GM23248 (cell line): ENCODE measurements at regions not wholly inside any gene's neighbourhood (a gene's known extent, or its start where the extent isn't known, plus 50 kb on each side); places are given as distances from the start of the nearest gene placed in this dataset.

Experiments used
- DNase-seq: peaks from one replicate; pipeline ENCODE4 v3.0.0-alpha.2; 2015
- H2AFZ ChIP-seq: fragments of 200-600 bp; sonication (generic); 2 replicates; pipeline ENCODE4 v1.6.1; 2016; ENCODE audit warnings: antibody characterized with exemption
- H3F3A ChIP-seq: fragments of 200-600 bp; sonication (generic); 2 replicates; pipeline ENCODE4 v1.6.1; 2016; ENCODE audit warnings: mild to moderate bottlenecking, antibody characterized with exemption, mixed run types; ENCODE audit not compliant: insufficient read depth
- H3K27ac ChIP-seq: fragments of 200-600 bp; sonication (generic); 2 replicates; pipeline ENCODE4 v1.5.1; 2016; ENCODE audit warnings: mild to moderate bottlenecking
- H3K27me3 ChIP-seq: fragments of 200-600 bp; sonication (generic); replicated peaks from 2 replicates; pipeline ENCODE4 v1.6.1; 2016; ENCODE audit warnings: mild to moderate bottlenecking; ENCODE audit not compliant: insufficient read depth
- H3K36me3 ChIP-seq: fragments of 200-600 bp; sonication (generic); 2 replicates; pipeline ENCODE4 v1.6.1; 2016; ENCODE audit warnings: low read depth, mild to moderate bottlenecking
- H3K4me1 ChIP-seq: fragments of 200-600 bp; sonication (generic); 2 replicates; pipeline ENCODE4 v1.6.1; 2016; ENCODE audit warnings: mild to moderate bottlenecking; ENCODE audit not compliant: insufficient read depth
- H3K4me2 ChIP-seq: fragments of 200-600 bp; sonication (generic); one replicate; pipeline ENCODE4 v1.6.1; 2016; ENCODE audit warnings: mild to moderate bottlenecking; ENCODE audit not compliant: unreplicated experiment
- H3K4me3 ChIP-seq: fragments of 200-600 bp; sonication (generic); 2 replicates; pipeline ENCODE4 v1.5.1; 2016; ENCODE audit warnings: mild to moderate bottlenecking
- H3K79me2 ChIP-seq: fragments of 200-600 bp; sonication (generic); 2 replicates; pipeline ENCODE4 v1.6.1; 2016; ENCODE audit warnings: mild to moderate bottlenecking; ENCODE audit not compliant: insufficient read depth
- H3K9ac ChIP-seq: fragments of 200-600 bp; sonication (generic); 2 replicates; pipeline ENCODE4 v1.6.1; 2016; ENCODE audit warnings: mild to moderate bottlenecking
- H3K9me2 ChIP-seq: fragments of 200-600 bp; sonication (generic); 2 replicates; pipeline ENCODE4 v1.6.1; 2016; ENCODE audit warnings: mixed run types, mild to moderate bottlenecking, moderate library complexity; ENCODE audit not compliant: insufficient read depth
- H3K9me3 ChIP-seq: fragments of 200-600 bp; sonication (generic); one replicate; pipeline ENCODE4 v1.6.1; 2017; ENCODE audit warnings: low read depth
- H4K20me1 ChIP-seq: fragments of 200-600 bp; sonication (generic); 2 replicates; pipeline ENCODE4 v1.6.0; 2016; ENCODE audit not compliant: insufficient read depth
- EZH2 ChIP-seq: fragments of 200-600 bp; sonication (generic); IDR thresholded peaks from 2 replicates; pipeline ENCODE4 v1.6.1; 2018; ENCODE audit warnings: antibody characterized with exemption, mild to moderate bottlenecking; ENCODE audit not compliant: insufficient read depth, poor library complexity, severe bottlenecking
- EZH2phosphoT487 ChIP-seq: fragments of 200-600 bp; sonication (generic); IDR thresholded peaks from 2 replicates; pipeline ENCODE4 v1.6.1; 2018; ENCODE audit warnings: antibody characterized with exemption, moderate library complexity, mild to moderate bottlenecking, low read depth; ENCODE audit not compliant: insufficient read depth
- WGBS, 2 experiments: methylation state at CpG; one replicate each; pipeline ENCODE4 v1.1.6; 2015 to 2017; ENCODE audit warnings: low lambda C conversion rate in 2 of 2, low coverage in 1 of 2; ENCODE audit errors: missing lambda C conversion rate in 2 of 2; 5-methylcytosine and 5-hydroxymethylcytosine counted together
- in situ Hi-C: fragments of 300-500 bp; cut with MboI; formaldehyde crosslinking; loops from 2 replicates; pipeline ENCODE4 v1.15.0; 2020

- no peak overlapping the region for H2AFZ ChIP-seq
These were observed 188.1 kb downstream of the SLITRK5 start for GRCh38 chr13:87859261-87859660.

GRCh38 chr13:87867426-87867825 is 196.3 kb downstream of the SLITRK5 start:
- H2AFZ ChIP-seq = no peak overlapping the region
- no peak overlapping the region for H3K4me3 ChIP-seq
- TF ChIP-seq EZH2phosphoT487 (no peak), EZH2 (no peak)
- H3K27ac ChIP-seq = no peak overlapping the region
- H3K9me2 ChIP-seq = no peaks in the 10 kb centered on the region
- no peaks in the 10 kb centered on the region for H4K20me1 ChIP-seq
- H3K36me3 ChIP-seq = no peaks in the 10 kb centered on the region
- no peak overlapping the region for H3K9ac ChIP-seq
- in situ Hi-C loops = no loop called here
- H3F3A ChIP-seq = no peaks in the 10 kb centered on the region
- no peak for DNase-seq
- no peaks in the 10 kb centered on the region for H3K4me1 ChIP-seq
- H3K79me2 ChIP-seq = no peaks in the 10 kb centered on the region
- WGBS, 2 experiments = 37 to 39% methylated on average over 3 of the region's 3 CpGs
- no peak overlapping the region for H3K4me2 ChIP-seq
- no peaks in the 10 kb centered on the region for H3K27me3 ChIP-seq
- H3K9me3 ChIP-seq = no peaks in the 10 kb centered on the region

More at GRCh38 chr13:87859261-87859660, 188.1 kb downstream of the SLITRK5 start:
- DNase-seq = no peak
- TF ChIP-seq EZH2 (no peak), EZH2phosphoT487 (no peak)
- H3K4me2 ChIP-seq = no peak overlapping the region
- WGBS, 2 experiments = 27 to 28% methylated on average over 4 of the region's 4 CpGs
- no peaks in the 10 kb centered on the region for H3K9me3 ChIP-seq
- no peak overlapping the region for H3K9ac ChIP-seq
- H3K79me2 ChIP-seq = no peaks in the 10 kb centered on the region
- H4K20me1 ChIP-seq = no peaks in the 10 kb centered on the region
- H3K9me2 ChIP-seq = no peaks in the 10 kb centered on the region
- no peaks in the 10 kb centered on the region for H3F3A ChIP-seq
- H3K27me3 ChIP-seq = no peaks in the 10 kb centered on the region
- no peak overlapping the region for H3K27ac ChIP-seq
- no peak overlapping the region for H3K4me3 ChIP-seq
- in situ Hi-C loops = no loop called here
- no peaks in the 10 kb centered on the region for H3K36me3 ChIP-seq
- no peaks in the 10 kb centered on the region for H3K4me1 ChIP-seq

- TF ChIP-seq EZH2 (no peak), EZH2phosphoT487 (no peak)
- H3K9me2 ChIP-seq = no peaks in the 10 kb centered on the region
- 19 to 26% methylated on average over 2 of the region's 2 CpGs for WGBS, 2 experiments
- H4K20me1 ChIP-seq = no peaks in the 10 kb centered on the region
- H3K9me3 ChIP-seq = no peaks in the 10 kb centered on the region
- no peaks in the 10 kb centered on the region for H3K27me3 ChIP-seq
- no peaks in the 10 kb centered on the region for H3K79me2 ChIP-seq
- no peak for DNase-seq
- no peaks in the 10 kb centered on the region for H3F3A ChIP-seq
- H3K36me3 ChIP-seq = no peaks in the 10 kb centered on the region
- no peak overlapping the region for H3K4me2 ChIP-seq
- H3K4me1 ChIP-seq = no peaks in the 10 kb centered on the region
- H3K9ac ChIP-seq = no peak overlapping the region
- no peak overlapping the region for H3K4me3 ChIP-seq
- in situ Hi-C loops = no loop called here
- no peak overlapping the region for H2AFZ ChIP-seq
- no peak overlapping the region for H3K27ac ChIP-seq
These were observed 197.6 kb downstream of the SLITRK5 start for GRCh38 chr13:87868731-87869130.

- H3K79me2 ChIP-seq = no peaks in the 10 kb centered on the region
- H4K20me1 ChIP-seq = no peaks in the 10 kb centered on the region
- H3K9me2 ChIP-seq = no peaks in the 10 kb centered on the region
- no peak overlapping the region for H3K9ac ChIP-seq
- no peak overlapping the region for H3K4me3 ChIP-seq
- no peak for TF ChIP-seq EZH2phosphoT487
- no peak for TF ChIP-seq EZH2
- no peak overlapping the region for H3K4me2 ChIP-seq
- WGBS, 2 experiments = 14 to 18% methylated on average over 2 of the region's 2 CpGs
- H3K27ac ChIP-seq = no peak overlapping the region
- in situ Hi-C loops = no loop called here
- no peak overlapping the region for H2AFZ ChIP-seq
- no peaks in the 10 kb centered on the region for H3K36me3 ChIP-seq
- no peaks in the 10 kb centered on the region for H3F3A ChIP-seq
- no peak for DNase-seq
- H3K4me1 ChIP-seq = no peaks in the 10 kb centered on the region
- H3K27me3 ChIP-seq = no peaks in the 10 kb centered on the region
- H3K9me3 ChIP-seq = no peaks in the 10 kb centered on the region
These were observed 201.6 kb downstream of the SLITRK5 start for GRCh38 chr13:87872813-87873212.

- no peak overlapping the region for H3K4me3 ChIP-seq
- H3K27me3 ChIP-seq = no peaks in the 10 kb centered on the region
- H3K4me2 ChIP-seq = no peak overlapping the region
- H3K36me3 ChIP-seq = no peaks in the 10 kb centered on the region
- no peaks in the 10 kb centered on the region for H3K79me2 ChIP-seq
- no peaks in the 10 kb centered on the region for H3K9me2 ChIP-seq
- H3K9ac ChIP-seq = no peak overlapping the region
- no peak overlapping the region for H3K27ac ChIP-seq
- in situ Hi-C loops = no loop called here
- no peaks in the 10 kb centered on the region for H4K20me1 ChIP-seq
- H3K4me1 ChIP-seq = no peaks in the 10 kb centered on the region
- TF ChIP-seq EZH2phosphoT487 (no peak), EZH2 (no peak)
- DNase-seq = no peak
- no peaks in the 10 kb centered on the region for H3K9me3 ChIP-seq
- H3F3A ChIP-seq = no peaks in the 10 kb centered on the region
- 1 to 2% methylated on average over 2 of the region's 2 CpGs for WGBS, 2 experiments
- no peak overlapping the region for H2AFZ ChIP-seq
These were observed 206.3 kb downstream of the SLITRK5 start for GRCh38 chr13:87877477-87877876.
